IMR-90 (cell line): ENCODE measurements at regions not wholly inside any gene's neighbourhood (a gene's known extent, or its start where the extent isn't known, plus 50 kb on each side); places are given as distances from the start of the nearest gene placed in this dataset.
A peak's percentile ranks its signal among the peaks of the same experiment; 100 is the strongest.

Experiments used
- ATAC-seq: fragments of 200-7000 bp; cut with Tn5 transposase; 2 replicates; pipeline ENCODE4 v1.9.1; 2020; ENCODE audit warnings: low read depth, mild to moderate bottlenecking, moderate library complexity
- BruUV-seq: library from RNA; stranded (reverse); fragments of 400-500 nt; replicated peaks from 2 replicates; lab custom pipeline; 2021; lab: Mats Ljungman, UMichigan
- CTCF ChIA-PET: fragments of 300-600 bp; formaldehyde crosslinking; extraction: SDS; loops from one replicate; lab custom pipeline; 2021; ENCODE audit warnings: antibody characterized with exemption; lab: Yijun Ruan, JAX
- POLR2A ChIA-PET: fragments of 300-600 bp; sonication (Branson Sonifier 250); formaldehyde crosslinking; loops from one replicate; lab custom pipeline; 2022; ENCODE audit warnings: antibody characterized with exemption; ENCODE audit not compliant: unreplicated experiment; lab: Charles Lee
- DNase-seq: peaks from one replicate; pipeline ENCODE4 v3.0.0; 2013
- H2AFZ ChIP-seq: replicated peaks from 2 replicates; pipeline ENCODE3; 2013; ENCODE audit warnings: low read length, mild to moderate bottlenecking; ENCODE audit not compliant: poor library complexity
- H2AK5ac ChIP-seq: 2 replicates; pipeline ENCODE4 v1.6.1; 2013; ENCODE audit warnings: low read depth, low read length, inconsistent platforms
- H2AK9ac ChIP-seq: replicated peaks from 2 replicates; pipeline ENCODE3; 2013; ENCODE audit warnings: mild to moderate bottlenecking, low read depth, low read length, moderate library complexity; ENCODE audit not compliant: poor library complexity
- H2BK120ac ChIP-seq: 2 replicates; pipeline ENCODE4 v1.6.1; 2013; ENCODE audit warnings: low read depth, low read length, inconsistent platforms
- H2BK15ac ChIP-seq: 3 replicates; pipeline ENCODE4 v1.6.1; 2013; ENCODE audit warnings: low read depth, low read length, inconsistent platforms
- H2BK20ac ChIP-seq: 2 replicates; pipeline ENCODE4 v1.6.1; 2013; ENCODE audit warnings: low read depth, mild to moderate bottlenecking, inconsistent platforms, low read length, moderate library complexity
- H2BK5ac ChIP-seq: 2 replicates; pipeline ENCODE4 v1.6.1; 2013; ENCODE audit warnings: mild to moderate bottlenecking, low read depth, low read length, inconsistent platforms; ENCODE audit not compliant: poor library complexity, severe bottlenecking
- H3K14ac ChIP-seq: replicated peaks from 2 replicates; pipeline ENCODE4 v1.6.1; 2013; ENCODE audit warnings: low read depth, low read length, inconsistent platforms
- H3K18ac ChIP-seq: 2 replicates; pipeline ENCODE4 v1.6.1; 2013; ENCODE audit warnings: low read depth, low read length, control low read depth
- H3K23ac ChIP-seq: 2 replicates; pipeline ENCODE4 v1.6.1; 2013; ENCODE audit warnings: low read depth, low read length, inconsistent platforms
- H3K27ac ChIP-seq: 2 replicates; pipeline ENCODE4 v1.5.1; 2013; ENCODE audit warnings: mild to moderate bottlenecking, control low read depth, low read length; ENCODE audit not compliant: insufficient read depth
- H3K27me3 ChIP-seq: 2 replicates; pipeline ENCODE4 v1.6.1; 2013; ENCODE audit warnings: low read length; ENCODE audit not compliant: control insufficient read depth, insufficient read depth
- H3K36me3 ChIP-seq: 2 replicates; pipeline ENCODE4 v1.6.1; 2013; ENCODE audit warnings: low read length, mixed read lengths; ENCODE audit not compliant: control insufficient read depth, insufficient read depth
- H3K4ac ChIP-seq: 2 replicates; pipeline ENCODE4 v1.6.1; 2013; ENCODE audit warnings: low read depth, low read length, inconsistent platforms
- H3K4me1 ChIP-seq: 2 replicates; pipeline ENCODE4 v1.6.1; 2013; ENCODE audit warnings: low read length, mixed read lengths; ENCODE audit not compliant: control insufficient read depth, insufficient read depth
- H3K4me2 ChIP-seq: 2 replicates; pipeline ENCODE4 v1.6.1; 2013; ENCODE audit warnings: low read depth, mild to moderate bottlenecking, control low read depth, low read length, moderate library complexity
- H3K4me3 ChIP-seq: 2 replicates; pipeline ENCODE4 v1.5.1; 2013; ENCODE audit warnings: low read depth, mild to moderate bottlenecking, control low read depth, low read length, moderate library complexity; ENCODE audit not compliant: insufficient read depth
- H3K56ac ChIP-seq: 2 replicates; pipeline ENCODE4 v1.6.1; 2013; ENCODE audit warnings: low read length, inconsistent platforms; ENCODE audit not compliant: insufficient read depth; ENCODE audit errors: extremely low read depth
- H3K79me1 ChIP-seq, 2 experiments: 2 replicates each; pipeline ENCODE4 v1.6.1; 2013; ENCODE audit warnings: low read length in 2 of 2, inconsistent platforms in 1 of 2, low read depth in 1 of 2
- H3K9ac ChIP-seq: 2 replicates; pipeline ENCODE4 v1.6.1; 2013; ENCODE audit warnings: low read depth, low read length, control low read depth
- H3K9me1 ChIP-seq: 2 replicates; pipeline ENCODE4 v1.6.1; 2013; ENCODE audit warnings: low read length, inconsistent platforms; ENCODE audit not compliant: insufficient read depth
- H3K9me3 ChIP-seq: 2 replicates; pipeline ENCODE4 v1.6.1; 2013; ENCODE audit warnings: low read length; ENCODE audit not compliant: control insufficient read depth, insufficient read depth
- H4K20me1 ChIP-seq: 2 replicates; pipeline ENCODE4 v1.6.1; 2013; ENCODE audit warnings: low read length, inconsistent platforms; ENCODE audit not compliant: insufficient read depth
- H4K5ac ChIP-seq: 2 replicates; pipeline ENCODE4 v1.6.1; 2013; ENCODE audit warnings: mild to moderate bottlenecking, low read depth, low read length, control low read depth
- H4K8ac ChIP-seq, 2 experiments: 2 replicates each; pipeline ENCODE4 v1.6.1; 2013; ENCODE audit warnings: low read depth in 2 of 2, low read length in 2 of 2, control low read depth in 1 of 2, inconsistent platforms in 1 of 2
- H4K91ac ChIP-seq: 2 replicates; pipeline ENCODE4 v1.6.1; 2013; ENCODE audit warnings: low read depth, low read length, inconsistent platforms; ENCODE audit not compliant: insufficient read depth
- FOS ChIP-seq: fragments of 150-350 bp; IDR thresholded peaks from 2 replicates; pipeline ENCODE4 v1.6.1; 2016; ENCODE audit warnings: low read depth, low read length
- POLR2A ChIP-seq: IDR thresholded peaks from 2 replicates; pipeline ENCODE4 v1.6.1; 2012; ENCODE audit warnings: mild to moderate bottlenecking, low read depth, low read length
- RAD21 ChIP-seq: IDR thresholded peaks from 2 replicates; pipeline ENCODE4 v1.6.1; 2012; ENCODE audit warnings: low read length, improper control_type of control experiment
- RFX5 ChIP-seq: IDR thresholded peaks from 2 replicates; pipeline ENCODE4 v1.8.0; 2012; ENCODE audit warnings: low read depth, mild to moderate bottlenecking, low read length, moderate library complexity
- SMC3 ChIP-seq: fragments of 150-350 bp; IDR thresholded peaks from 2 replicates; pipeline ENCODE4 v1.6.1; 2016; ENCODE audit warnings: low read depth, mild to moderate bottlenecking, antibody characterized with exemption, low read length, moderate library complexity
- WGBS, 2 experiments: methylation state at CpG; one replicate each; pipeline versions ENCODE4 v1.1.5 to v1.1.7; 2013; ENCODE audit warnings: missing lambda C conversion rate in 2 of 2; ENCODE audit not compliant: insufficient read length in 1 of 2; ENCODE audit errors: extremely low coverage in 2 of 2; 5-methylcytosine and 5-hydroxymethylcytosine counted together
- dilution Hi-C: fragments of 300-500 bp; cut with HindIII; formaldehyde crosslinking; loops from one replicate; pipeline ENCODE4 v1.14.3; 2018; ENCODE audit warnings: low sequenced_read_pairs; ENCODE audit not compliant: unreplicated experiment
- in situ Hi-C: fragments of 300-500 bp; cut with MboI; formaldehyde crosslinking; loops from 3 replicates; pipeline ENCODE4 v1.14.3; 2019; ENCODE audit warnings: low sequenced_read_pairs, inconsistent platforms, mixed read lengths
- intact Hi-C: fragments of 100-400 bp; cut with micrococcal nuclease; formaldehyde crosslinking; loops from 2 replicates; pipeline ENCODE4 v1.10.0; 2022
- TF ChIP-seq, protein P1 (sequence below): fragments of 150-350 bp; IDR thresholded peaks from 2 replicates; pipeline ENCODE4 v1.6.1; 2017; ENCODE audit warnings: mild to moderate bottlenecking, antibody characterized with exemption, low read length, low read depth

DNA sequence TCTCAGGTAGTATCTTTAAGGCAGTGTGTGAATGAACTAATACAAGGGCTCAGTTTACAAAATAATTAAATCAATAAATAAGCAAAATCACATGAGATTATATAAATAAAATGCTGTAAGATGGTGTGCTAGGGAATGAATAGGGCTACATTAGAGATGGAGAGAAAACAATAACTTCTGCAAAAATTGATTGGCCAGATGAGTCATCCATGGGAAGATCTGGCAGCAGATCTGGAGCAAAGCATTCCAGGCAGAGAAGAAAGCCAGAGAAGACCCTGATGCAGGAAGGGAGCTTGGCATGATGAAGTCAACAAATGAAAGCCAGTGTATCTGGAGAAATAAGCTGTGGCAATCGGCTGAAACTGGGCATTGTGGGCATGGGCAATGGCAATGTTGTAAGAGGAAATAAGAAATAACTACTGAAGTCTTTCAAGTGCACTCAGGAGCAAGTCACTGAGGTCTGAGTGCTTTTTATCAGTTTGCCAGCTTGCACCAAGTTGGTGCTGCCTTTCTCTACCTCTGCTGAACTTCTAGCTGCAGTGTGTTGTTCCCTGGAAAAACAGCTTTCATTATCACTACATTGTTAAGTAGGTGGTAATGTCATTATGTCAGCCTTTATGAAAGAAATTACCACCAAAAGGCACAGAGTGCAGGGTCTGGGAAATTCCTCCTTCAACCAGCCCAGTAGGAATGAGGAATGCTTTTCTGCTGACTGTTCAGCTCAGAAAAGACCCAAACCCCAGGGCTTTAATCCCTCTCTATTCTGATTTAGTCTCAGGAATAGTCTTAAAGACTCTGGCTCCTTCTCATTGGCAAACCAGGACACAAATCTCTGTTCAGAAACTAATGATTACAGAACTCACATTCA is 231.6 kb downstream of the HTR1B start:
- no peaks in the 10 kb centered on the region for H3K79me1 ChIP-seq
- peak; percentile 21 for ATAC-seq

More for the DNA sequence above, 231.6 kb downstream of the HTR1B start:
- ChIA-PET POLR2A (interaction anchor here (0.6 kb wide), 1 partner anchor 19 kb away, joined by 3 read pairs; no protein-coding TSS in a partner anchor), CTCF (interaction anchor here (0.7 kb wide), 1 partner anchor 27 kb away, joined by 3 read pairs; no protein-coding TSS in a partner anchor)
- Histone ChIP-seq H4K91ac (no peak overlapping the region), H3K4ac (no peak overlapping the region), H2AK9ac (no peak overlapping the region), H2BK20ac (no peak overlapping the region), H3K4me1 (no peaks in the 10 kb centered on the region), H3K56ac (no peak overlapping the region), H2AK5ac (no peak overlapping the region), H3K9me1 (no peaks in the 10 kb centered on the region), H3K4me2 (no peak overlapping the region), H4K8ac (no peak overlapping the region), H3K9ac (no peak overlapping the region), H3K23ac (no peak overlapping the region), H2AFZ (no peak overlapping the region), H3K14ac (no peak overlapping the region), H3K36me3 (no peaks in the 10 kb centered on the region), H3K4me3 (no peak overlapping the region), H2BK15ac (no peak overlapping the region), H3K9me3 (no peaks in the 10 kb centered on the region), H2BK5ac (no peak overlapping the region), H3K27me3 (no peaks in the 10 kb centered on the region), H4K20me1 (no peaks in the 10 kb centered on the region), H4K5ac (no peak overlapping the region), H2BK120ac (no peak overlapping the region), H3K18ac (no peak overlapping the region), H3K27ac (no peak overlapping the region)
- in situ Hi-C loops (no loop called here), dilution Hi-C loops (no loop called here), intact Hi-C loops (no loop called here)
- WGBS, 2 experiments: 60% methylated on average over 1 of the region's 1 CpG; no CpG with 5 or more reads in 1 of the 2 experiments
- no TSS peak for BruUV-seq
- DNase-seq: peak; percentile 13
- TF ChIP-seq SMC3: no peak
- TF ChIP-seq, protein P1, sequence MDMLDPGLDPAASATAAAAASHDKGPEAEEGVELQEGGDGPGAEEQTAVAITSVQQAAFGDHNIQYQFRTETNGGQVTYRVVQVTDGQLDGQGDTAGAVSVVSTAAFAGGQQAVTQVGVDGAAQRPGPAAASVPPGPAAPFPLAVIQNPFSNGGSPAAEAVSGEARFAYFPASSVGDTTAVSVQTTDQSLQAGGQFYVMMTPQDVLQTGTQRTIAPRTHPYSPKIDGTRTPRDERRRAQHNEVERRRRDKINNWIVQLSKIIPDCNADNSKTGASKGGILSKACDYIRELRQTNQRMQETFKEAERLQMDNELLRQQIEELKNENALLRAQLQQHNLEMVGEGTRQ: no peak
- TF ChIP-seq RAD21: no peak
- no peak for TF ChIP-seq RFX5
- no peak for TF ChIP-seq POLR2A
- no peak for TF ChIP-seq FOS
